GM12873 (cell line): ENCODE measurements at regions not wholly inside any gene's neighbourhood (a gene's known extent, or its start where the extent isn't known, plus 50 kb on each side); places are given as distances from the start of the nearest gene placed in this dataset.

Experiments used
- CTCF ChIP-seq: IDR thresholded peaks from 2 replicates; pipeline ENCODE4 v1.5.1; 2012; ENCODE audit warnings: low read depth, mild to moderate bottlenecking, moderate library complexity, low read length, control low read depth; ENCODE audit not compliant: insufficient read depth; ENCODE audit errors: missing control alignments

- TF ChIP-seq CTCF: no peak
Measured at GRCh38 chr3:13211605-13212210, 138.5 kb upstream of the IQSEC1 start.

GRCh38 chr3:13210221-13210975 is 137.2 kb upstream of the IQSEC1 start:
- TF ChIP-seq CTCF: no peak

- no peak for TF ChIP-seq CTCF
Measured at GRCh38 chr3:13209634-13209997, 136.4 kb upstream of the IQSEC1 start.

- TF ChIP-seq CTCF: no peak
Measured at GRCh38 chr3:13208706-13209633, 135.7 kb upstream of the IQSEC1 start.

- no peak for TF ChIP-seq CTCF
Measured at GRCh38 chr3:13207975-13208705, 134.9 kb upstream of the IQSEC1 start.

GRCh38 chr3:13207578-13207922 is 134.3 kb upstream of the IQSEC1 start:
- TF ChIP-seq CTCF: no peak
